Pancreas (tissue), 10 donors: ENCODE measurements at regions not wholly inside any gene's neighbourhood (a gene's known extent, or its start where the extent isn't known, plus 50 kb on each side); places are given as distances from the start of the nearest gene placed in this dataset.

ENCODE experiments used
- ATAC-seq, 4 donors: fragments of 200-7000 bp; cut with Tn5 transposase; one replicate each; pipeline versions ENCODE4 v1.8.0 to v1.9.1; 2020; ENCODE audit warnings: mild to moderate bottlenecking in 4 of 4, moderate library complexity in 4 of 4
- DNase-seq, 6 donors: peaks; one replicate each; pipeline ENCODE4 v3.0.0-alpha.2; 2020
- FAIRE-seq: peaks from 2 replicates; lab custom pipeline; 2012; peaks lifted over from hg19 to GRCh38; lab: Jason Lieb, UNC
- H3K27ac ChIP-seq, 4 donors: fragments of 200-600 bp; sonication (generic); 1 replicate in 3 of 4; 2 replicates in 1 of 4; pipeline versions ENCODE4 v1.5.0 to v1.8.0; 2020
- H3K27me3 ChIP-seq, 4 donors: fragments of 200-600 bp; one replicate each; pipeline ENCODE4 v1.8.0; 2021
- H3K36me3 ChIP-seq, 3 donors: fragments of 200-600 bp; sonication (generic) in 1 of 3; one replicate each; pipeline versions ENCODE4 v1.5.0 to v1.8.0; 2020 to 2021
- H3K4me1 ChIP-seq, 3 donors: fragments of 200-600 bp; one replicate each; pipeline ENCODE4 v1.8.0; 2021
- H3K4me3 ChIP-seq, 4 donors: fragments of 200-600 bp; sonication (generic) in 2 of 4; one replicate each; pipeline versions ENCODE4 v1.5.0 to v1.8.0; 2020 to 2021
- H3K9me3 ChIP-seq, 4 donors: fragments of 200-600 bp; one replicate each; pipeline ENCODE4 v1.8.0; 2021
- CTCF ChIP-seq, 4 donors: fragments of 200-600 bp; sonication (generic) in 3 of 4; IDR thresholded peaks; one replicate each; pipeline versions ENCODE4 v1.5.0 to v1.8.0; 2021; ENCODE audit warnings: antibody characterized with exemption in 4 of 4
- WGBS, 2 donors: extraction: QIAGEN DNeasy Blood & Tissue Kit; methylation state at CpG; one replicate each; pipeline ENCODE4 v1.1.7; 2013; 5-methylcytosine and 5-hydroxymethylcytosine counted together
- intact Hi-C, 3 donors: fragments of 100-400 bp; cut with DNase I; formaldehyde crosslinking; loops; one replicate each; pipeline versions ENCODE4 v1.11.1 to v1.14.2; 2022
- donor health status: healthy with polysubstance abuse.
- donor health status: DM: no; HTN: no; CAD: no; lungs with moderate emphysema.
- donor health status: DM: no; HTN: no; CAD: no.
- donor health status: control.
- donor health status: control.
- donor health status: Bipolar disorder and iron deficiency.
- donor health status: DM: yes; HTN: yes; CAD: no.
- donor health status: DM: no; HTN: no; CAD: no.
- donor health status: DM: no; HTN: no; CAD: no.
- donor health status: DM: yes; HTN: yes; CAD: no.

GRCh38 chr3:80705290-80705689 lies 937.5 kb upstream of the ROBO1 start:
- ATAC-seq, result no peak
- Histone ChIP-seq H3K9me3 (no peaks in the 10 kb centered on the region), H3K27me3 (no peaks in the 10 kb centered on the region), H3K27ac (no peak overlapping the region), H3K4me1 (no peaks in the 10 kb centered on the region), H3K4me3 (no peak overlapping the region), H3K36me3 (no peaks in the 10 kb centered on the region)
- no peak for DNase-seq
- no peak for FAIRE-seq
- no peak for TF ChIP-seq CTCF (IDR thresholded peaks at IDR 0.05)
- WGBS, 2 donors, result 94 to 95% methylated on average over 1 of the region's 1 CpG
- intact Hi-C loops, result no loop called here

- Histone ChIP-seq H3K4me1 (peaks cover 0 to 6% (median 6%) of the 10 kb centered on the region in 3 donors), H3K4me3 (no peak overlapping the region), H3K27me3 (no peaks in the 10 kb centered on the region), H3K36me3 (no peaks in the 10 kb centered on the region), H3K27ac (no peak overlapping the region), H3K9me3 (no peaks in the 10 kb centered on the region)
- no peak for TF ChIP-seq CTCF (IDR thresholded peaks at IDR 0.05)
- DNase-seq (no peak), ATAC-seq (no peak), FAIRE-seq (no peak)
- 88 to 90% methylated on average over 1 of the region's 1 CpG for WGBS, 2 donors
- intact Hi-C loops, result no loop called here
Measured at GRCh38 chr3:80701349-80701748, 933.6 kb upstream of the ROBO1 start.

GRCh38 chr3:80697291-80697690 lies 929.5 kb upstream of the ROBO1 start:
- no peak for TF ChIP-seq CTCF (IDR thresholded peaks at IDR 0.05)
- FAIRE-seq, result no peak
- Histone ChIP-seq H3K4me3 (no peak overlapping the region), H3K36me3 (no peaks in the 10 kb centered on the region), H3K27ac (no peak overlapping the region), H3K4me1 (peaks cover 3 to 13% (median 10%) of the 10 kb centered on the region in 3 donors), H3K9me3 (no peaks in the 10 kb centered on the region), H3K27me3 (no peaks in the 10 kb centered on the region)
- 63 to 69% methylated on average over 2 of the region's 2 CpGs for WGBS, 2 donors
- intact Hi-C loops, result no loop called here
- DNase-seq, result no peak
- no peak for ATAC-seq

- Histone ChIP-seq H3K4me1 (peaks cover 3 to 13% (median 10%) of the 10 kb centered on the region in 3 donors), H3K36me3 (no peaks in the 10 kb centered on the region), H3K27me3 (no peaks in the 10 kb centered on the region), H3K9me3 (no peaks in the 10 kb centered on the region), H3K27ac (no peak overlapping the region), H3K4me3 (no peak overlapping the region)
- intact Hi-C loops, result no loop called here
- DNase-seq (peak in 3 of 6 donors; percentile 28 to 54 (median 31)), FAIRE-seq (no peak), ATAC-seq (peak; percentile 98 to 100 (median 99))
- WGBS, 2 donors, result 9 to 10% methylated on average over 2 of the region's 2 CpGs
- TF ChIP-seq CTCF (IDR thresholded peaks at IDR 0.05), result no peak
Measured at GRCh38 chr3:80696280-80696679, 928.5 kb upstream of the ROBO1 start.

GRCh38 chr3:80688814-80689213 lies 921.0 kb upstream of the ROBO1 start:
- FAIRE-seq (peak; percentile 95), ATAC-seq (no peak), DNase-seq (no peak)
- no peaks in the 10 kb centered on the region for H3K36me3 ChIP-seq
- no peaks in the 10 kb centered on the region for H3K27me3 ChIP-seq
- intact Hi-C loops, result no loop called here
- H3K4me3 ChIP-seq, result no peak overlapping the region
- H3K4me1 ChIP-seq, result no peaks in the 10 kb centered on the region
- no peak overlapping the region for H3K27ac ChIP-seq
- no peaks in the 10 kb centered on the region for H3K9me3 ChIP-seq
- 0% methylated on average over 2 of the region's 2 CpGs for WGBS, 2 donors
- TF ChIP-seq CTCF (IDR thresholded peaks at IDR 0.05), result no peak
